Endodermal cell (in vitro differentiated cells): ENCODE measurements at regions not wholly inside any gene's neighbourhood (a gene's known extent, or its start where the extent isn't known, plus 50 kb on each side); places are given as distances from the start of the nearest gene placed in this dataset.

Experiments
- DNase-seq: peaks from one replicate; pipeline ENCODE4 v3.0.0-alpha.2; 2017
- H3K27ac ChIP-seq: 2 replicates; pipeline ENCODE4 v1.5.1; 2013; ENCODE audit warnings: mild to moderate bottlenecking, low read depth, low read length, moderate library complexity
- H3K27me3 ChIP-seq: 2 replicates; pipeline ENCODE4 v1.6.1; 2013; ENCODE audit warnings: mild to moderate bottlenecking, low read length, moderate library complexity; ENCODE audit not compliant: insufficient read depth, control insufficient read depth, poor library complexity, severe bottlenecking
- H3K36me3 ChIP-seq: 2 replicates; pipeline ENCODE4 v1.7.0; 2013; ENCODE audit warnings: mild to moderate bottlenecking, low read length, moderate library complexity; ENCODE audit not compliant: control insufficient read depth, insufficient read depth
- H3K4me1 ChIP-seq: one replicate; pipeline ENCODE4 v1.7.0; 2013; ENCODE audit warnings: low read length; ENCODE audit not compliant: control insufficient read depth, insufficient read depth
- H3K4me3 ChIP-seq: 2 replicates; pipeline ENCODE4 v1.5.1; 2013; ENCODE audit warnings: mild to moderate bottlenecking, low read length, moderate library complexity
- H3K9ac ChIP-seq: 2 replicates; pipeline ENCODE4 v1.6.1; 2013; ENCODE audit warnings: mild to moderate bottlenecking, low read length, moderate library complexity; ENCODE audit not compliant: poor library complexity, severe bottlenecking; ENCODE audit errors: extremely low read depth
- H3K9me3 ChIP-seq: 2 replicates; pipeline ENCODE4 v1.6.1; 2013; ENCODE audit warnings: mild to moderate bottlenecking, low read length, moderate library complexity; ENCODE audit not compliant: control insufficient read depth
- H3K27ac Mint-ChIP-seq: 2 replicates; pipeline ENCODE4 v1.8.0; 2020; ENCODE audit warnings: mixed read lengths
- H3K27me3 Mint-ChIP-seq: 2 replicates; pipeline ENCODE4 v1.8.0; 2021; ENCODE audit warnings: mild to moderate bottlenecking, mixed read lengths; ENCODE audit not compliant: insufficient read depth
- H3K36me3 Mint-ChIP-seq: 2 replicates; pipeline ENCODE4 v1.8.0; 2020; ENCODE audit warnings: low read depth, mixed read lengths
- H3K4me1 Mint-ChIP-seq: 2 replicates; pipeline ENCODE4 v1.8.0; 2020; ENCODE audit warnings: mixed read lengths
- H3K4me3 Mint-ChIP-seq: 2 replicates; pipeline ENCODE4 v1.8.0; 2020; ENCODE audit warnings: mild to moderate bottlenecking, moderate library complexity, mixed read lengths
- H3K9me3 Mint-ChIP-seq: 2 replicates; pipeline ENCODE4 v1.8.0; 2020; ENCODE audit warnings: mild to moderate bottlenecking, mixed read lengths
- CTCF ChIP-seq: fragments of 200-600 bp; sonication (generic); conservative IDR thresholded peaks from 2 replicates; pipeline ENCODE4 v1.5.0; 2021; ENCODE audit warnings: antibody characterized with exemption, mild to moderate bottlenecking
- WGBS, 2 experiments: methylation state at CpG; one replicate each; pipeline versions ENCODE4 v1.1.5 to v1.1.7; 2013; ENCODE audit warnings: missing lambda C conversion rate in 2 of 2, mixed read lengths in 1 of 2; ENCODE audit not compliant: insufficient coverage in 1 of 2, insufficient read length in 1 of 2; 5-methylcytosine and 5-hydroxymethylcytosine counted together

- no peak overlapping the region for H3K4me3 Mint-ChIP-seq
- H3K27ac Mint-ChIP-seq, result no peak overlapping the region
- H3K36me3 ChIP-seq, result no peaks in the 10 kb centered on the region
- no peak overlapping the region for H3K9ac ChIP-seq
- H3K36me3 Mint-ChIP-seq, result no peaks in the 10 kb centered on the region
- H3K9me3 ChIP-seq, result no peaks in the 10 kb centered on the region
- peak; percentile 59 for DNase-seq
- peaks cover 18% of the 10 kb centered on the region for H3K4me1 ChIP-seq
- H3K27me3 ChIP-seq, result no peaks in the 10 kb centered on the region
- H3K9me3 Mint-ChIP-seq, result no peaks in the 10 kb centered on the region
- no peak for TF ChIP-seq CTCF
- no peaks in the 10 kb centered on the region for H3K27me3 Mint-ChIP-seq
- no peak overlapping the region for H3K27ac ChIP-seq
- no peak overlapping the region for H3K4me3 ChIP-seq
- WGBS, 2 experiments, result 59 to 79% methylated on average over 4 of the region's 4 CpGs
- H3K4me1 Mint-ChIP-seq, result peaks cover 56% of the 10 kb centered on the region
These were observed 65.2 kb downstream of the OTX2 start for GRCh38 chr14:56745097-56745496.

GRCh38 chr14:56744016-56744415, 66.3 kb downstream of the OTX2 start:
- H3K9me3 Mint-ChIP-seq, result no peaks in the 10 kb centered on the region
- H3K4me3 Mint-ChIP-seq, result no peak overlapping the region
- Histone ChIP-seq H3K27ac (no peak overlapping the region), H3K9ac (no peak overlapping the region), H3K4me1 (peaks cover 21% of the 10 kb centered on the region), H3K36me3 (no peaks in the 10 kb centered on the region), H3K9me3 (no peaks in the 10 kb centered on the region), H3K4me3 (no peak overlapping the region), H3K27me3 (no peaks in the 10 kb centered on the region)
- DNase-seq, result no peak
- no peak overlapping the region for H3K27ac Mint-ChIP-seq
- peaks cover 53% of the 10 kb centered on the region for H3K4me1 Mint-ChIP-seq
- H3K36me3 Mint-ChIP-seq, result no peaks in the 10 kb centered on the region
- H3K27me3 Mint-ChIP-seq, result no peaks in the 10 kb centered on the region
- no peak for TF ChIP-seq CTCF
- WGBS, 2 experiments, result 79 to 88% methylated on average over 1 to 3 of the region's 3 CpGs

- Histone ChIP-seq H3K27me3 (no peaks in the 10 kb centered on the region), H3K27ac (no peak overlapping the region), H3K9me3 (no peaks in the 10 kb centered on the region), H3K4me3 (no peak overlapping the region), H3K9ac (no peak overlapping the region), H3K4me1 (peaks cover 15% of the 10 kb centered on the region), H3K36me3 (no peaks in the 10 kb centered on the region)
- WGBS, 2 experiments, result 87 to 90% methylated on average over 3 to 4 of the region's 4 CpGs
- peaks cover 49% of the 10 kb centered on the region for H3K4me1 Mint-ChIP-seq
- H3K9me3 Mint-ChIP-seq, result no peaks in the 10 kb centered on the region
- no peaks in the 10 kb centered on the region for H3K27me3 Mint-ChIP-seq
- DNase-seq, result no peak
- no peak for TF ChIP-seq CTCF
- H3K27ac Mint-ChIP-seq, result no peak overlapping the region
- H3K4me3 Mint-ChIP-seq, result no peak overlapping the region
- no peaks in the 10 kb centered on the region for H3K36me3 Mint-ChIP-seq
These were observed 67.8 kb downstream of the OTX2 start for GRCh38 chr14:56742391-56742878.
